GM13976 (cell line): ENCODE measurements at regions not wholly inside any gene's neighbourhood (a gene's known extent, or its start where the extent isn't known, plus 50 kb on each side); places are given as distances from the start of the nearest gene placed in this dataset.

Experiments
- DNase-seq: peaks from one replicate; pipeline ENCODE4 v3.0.0; 2012; ENCODE audit warnings: low spot score
- in situ Hi-C: fragments of 300-500 bp; cut with MboI; formaldehyde crosslinking; loops from one replicate; pipeline ENCODE4 v1.12.0; 2022; ENCODE audit warnings: low sequenced_read_pairs, mixed read lengths, inconsistent platforms; ENCODE audit not compliant: unreplicated experiment
- TF ChIP-seq, protein P1 (sequence below): IDR thresholded peaks from 2 replicates; pipeline ENCODE4 v1.5.1; 2012; ENCODE audit warnings: borderline replicate concordance, mild to moderate bottlenecking; ENCODE audit not compliant: insufficient read depth; ENCODE audit errors: extremely low read depth, missing control alignments, control extremely low read depth

DNA sequence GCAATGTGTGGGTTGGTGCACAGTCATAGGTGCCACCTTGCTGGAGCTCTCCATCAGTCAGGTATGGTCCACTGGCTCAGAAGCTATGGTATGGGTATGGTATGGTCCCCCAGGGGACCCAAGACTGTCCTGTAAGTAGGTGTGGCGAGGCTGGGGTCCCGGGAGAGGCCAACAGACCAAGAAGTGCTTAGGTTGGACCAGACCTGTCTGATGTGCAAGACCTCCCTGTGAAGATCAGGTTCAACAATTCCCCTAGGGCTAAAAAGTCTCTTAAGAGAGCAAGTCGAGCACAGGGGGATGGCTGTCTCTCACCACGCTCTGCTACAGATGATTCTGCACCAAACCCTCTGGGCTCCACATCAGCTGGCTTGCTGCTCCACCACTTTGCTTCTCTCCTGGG lies 1145.0 kb downstream of the RPA4 start:
- TF ChIP-seq, protein P1, sequence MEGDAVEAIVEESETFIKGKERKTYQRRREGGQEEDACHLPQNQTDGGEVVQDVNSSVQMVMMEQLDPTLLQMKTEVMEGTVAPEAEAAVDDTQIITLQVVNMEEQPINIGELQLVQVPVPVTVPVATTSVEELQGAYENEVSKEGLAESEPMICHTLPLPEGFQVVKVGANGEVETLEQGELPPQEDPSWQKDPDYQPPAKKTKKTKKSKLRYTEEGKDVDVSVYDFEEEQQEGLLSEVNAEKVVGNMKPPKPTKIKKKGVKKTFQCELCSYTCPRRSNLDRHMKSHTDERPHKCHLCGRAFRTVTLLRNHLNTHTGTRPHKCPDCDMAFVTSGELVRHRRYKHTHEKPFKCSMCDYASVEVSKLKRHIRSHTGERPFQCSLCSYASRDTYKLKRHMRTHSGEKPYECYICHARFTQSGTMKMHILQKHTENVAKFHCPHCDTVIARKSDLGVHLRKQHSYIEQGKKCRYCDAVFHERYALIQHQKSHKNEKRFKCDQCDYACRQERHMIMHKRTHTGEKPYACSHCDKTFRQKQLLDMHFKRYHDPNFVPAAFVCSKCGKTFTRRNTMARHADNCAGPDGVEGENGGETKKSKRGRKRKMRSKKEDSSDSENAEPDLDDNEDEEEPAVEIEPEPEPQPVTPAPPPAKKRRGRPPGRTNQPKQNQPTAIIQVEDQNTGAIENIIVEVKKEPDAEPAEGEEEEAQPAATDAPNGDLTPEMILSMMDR = no peak

DNA sequence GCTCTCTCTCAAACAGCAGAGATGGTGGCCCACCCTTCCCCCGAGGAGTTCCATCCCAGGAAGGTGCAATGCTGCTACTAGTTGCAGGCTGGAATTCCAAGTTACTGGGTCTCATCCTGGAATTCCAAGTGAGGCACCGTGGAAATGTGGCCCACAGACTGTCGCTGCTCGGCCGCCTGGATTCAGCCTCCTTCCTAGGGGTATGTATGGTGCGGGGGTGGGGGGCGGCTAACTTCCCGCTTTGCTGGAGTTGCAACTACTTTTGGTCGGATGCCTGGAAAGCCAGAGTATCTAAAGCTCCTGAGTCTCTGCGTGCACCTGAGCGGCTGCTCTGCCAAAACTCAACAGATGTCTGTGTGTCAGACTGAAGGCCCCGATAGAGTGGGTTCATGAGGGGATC lies 1146.2 kb downstream of the RPA4 start:
- in situ Hi-C loops = no loop called here
- DNase-seq = no peak
- TF ChIP-seq, protein P1 = no peak

More for the DNA sequence above, 1145.0 kb downstream of the RPA4 start:
- in situ Hi-C loops = no loop called here
- no peak for DNase-seq

DNA sequence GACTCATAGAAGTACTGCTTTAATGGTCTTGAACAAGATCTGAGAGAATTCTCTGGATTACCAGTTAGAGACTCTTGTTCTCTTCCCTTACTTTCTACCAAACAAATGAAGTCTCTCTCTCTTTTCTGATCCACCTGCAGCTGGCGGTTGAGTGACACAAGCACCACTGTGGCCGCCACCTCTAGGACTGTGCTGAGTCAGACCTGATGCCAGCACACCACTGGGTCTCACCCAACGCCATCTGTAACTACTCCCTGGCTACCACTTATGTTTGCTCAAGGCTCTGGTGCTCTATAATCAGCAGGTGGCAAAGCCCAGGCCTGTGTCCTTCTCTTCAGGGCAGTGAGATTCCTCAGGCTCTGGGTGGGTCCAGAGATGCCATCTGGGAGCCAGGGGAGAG lies 1173.5 kb downstream of the RPA4 start:
- TF ChIP-seq, protein P1 = no peak
- DNase-seq = no peak
- in situ Hi-C loops = no loop called here

DNA sequence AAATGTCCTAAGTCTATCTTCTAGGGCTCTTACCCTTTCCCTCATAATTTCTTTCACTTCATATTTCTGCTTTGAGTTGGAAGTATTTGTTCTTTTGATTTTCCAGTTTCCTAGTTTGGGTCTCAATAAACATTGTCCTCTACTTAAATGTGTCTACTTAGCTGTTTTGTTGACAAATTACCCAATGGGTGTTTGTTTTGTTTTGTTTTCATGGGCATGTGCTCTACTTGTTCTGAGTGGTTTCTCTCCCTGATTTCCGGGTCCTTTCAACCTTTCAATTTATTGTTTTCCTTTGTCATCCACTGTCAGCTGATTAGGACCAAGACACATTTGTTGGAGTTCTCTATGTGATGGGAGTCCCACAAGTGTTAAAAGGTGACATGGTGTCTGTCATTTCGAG lies 1181.4 kb downstream of the RPA4 start:
- DNase-seq = no peak
- in situ Hi-C loops = no loop called here
- TF ChIP-seq, protein P1 = no peak

DNA sequence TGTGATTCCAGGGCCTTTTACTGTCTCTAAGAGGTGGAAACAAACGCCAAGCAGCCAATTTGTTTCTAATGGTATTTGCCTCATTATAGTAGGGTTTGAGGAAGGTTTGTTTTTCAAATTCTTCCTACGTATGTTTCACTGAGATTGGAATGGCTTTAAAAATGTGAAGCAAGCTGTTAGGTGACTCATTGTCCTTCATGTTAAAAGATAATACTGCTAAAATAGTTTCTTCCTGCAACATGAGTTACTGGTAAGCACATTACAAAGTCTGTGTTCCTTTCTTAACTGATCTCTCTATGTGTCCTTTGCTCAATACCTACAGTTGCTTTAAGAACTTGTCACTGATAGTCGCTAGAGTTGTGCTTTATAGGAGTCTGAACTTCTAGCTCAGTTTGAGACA lies 1183.9 kb downstream of the RPA4 start:
- no peak for DNase-seq
- TF ChIP-seq, protein P1 = no peak
- in situ Hi-C loops = no loop called here

DNA sequence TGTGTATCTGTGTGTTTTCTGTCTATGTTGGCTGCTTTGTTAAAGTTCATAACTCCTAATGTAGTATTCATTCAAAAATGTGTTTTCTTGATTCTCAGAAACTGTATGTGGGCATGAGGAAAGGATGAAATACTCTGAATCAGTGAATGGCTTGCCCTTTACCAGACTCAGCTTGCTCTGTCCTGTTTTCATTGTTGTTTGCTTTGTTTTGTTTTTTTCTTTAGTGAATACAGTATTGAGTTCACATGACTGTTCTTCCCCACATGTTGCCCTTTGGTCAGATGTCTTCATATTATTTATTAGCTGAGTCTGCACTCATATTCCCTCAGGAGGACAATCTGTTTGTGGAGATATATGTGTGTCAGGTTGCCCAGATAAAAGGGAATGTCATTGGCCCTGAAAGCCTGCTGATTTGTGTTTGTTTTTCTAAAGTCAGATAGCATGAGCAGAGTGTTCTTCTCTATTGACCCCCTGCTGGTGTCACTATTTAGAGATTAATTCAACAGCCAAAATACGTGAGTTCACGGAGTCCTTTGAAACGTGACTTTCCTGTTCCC lies 1184.4 kb downstream of the RPA4 start:
- TF ChIP-seq, protein P1 = no peak
- in situ Hi-C loops = no loop called here
- no peak for DNase-seq
